Esophagus muscularis mucosa (tissue), 3 donors: ENCODE measurements at regions not wholly inside any gene's neighbourhood (a gene's known extent, or its start where the extent isn't known, plus 50 kb on each side); places are given as distances from the start of the nearest gene placed in this dataset.

Source experiments
- POLR2A ChIP-seq: fragments of 450-650 bp; IDR thresholded peaks from one replicate; pipeline ENCODE4 v1.6.1; 2017; ENCODE audit warnings: antibody characterized with exemption, moderate library complexity, mild to moderate bottlenecking, low read depth
- POLR2AphosphoS5 ChIP-seq, 2 donors: sonication (generic); formaldehyde crosslinking; IDR thresholded peaks; one replicate each; pipeline ENCODE4 v1.6.1; 2017; ENCODE audit warnings: antibody characterized with exemption in 2 of 2
- TF ChIP-seq, protein P1 (sequence below), 3 experiments: fragments of 200-600 bp in 2 of 3; fragments of 450-650 bp in 1 of 3; sonication (generic) in 2 of 3; IDR thresholded peaks; one replicate each; pipeline ENCODE4 v1.5.1; 2017 to 2019; ENCODE audit warnings: antibody characterized with exemption in 3 of 3, mild to moderate bottlenecking in 2 of 3, moderate library complexity in 1 of 3

DNA sequence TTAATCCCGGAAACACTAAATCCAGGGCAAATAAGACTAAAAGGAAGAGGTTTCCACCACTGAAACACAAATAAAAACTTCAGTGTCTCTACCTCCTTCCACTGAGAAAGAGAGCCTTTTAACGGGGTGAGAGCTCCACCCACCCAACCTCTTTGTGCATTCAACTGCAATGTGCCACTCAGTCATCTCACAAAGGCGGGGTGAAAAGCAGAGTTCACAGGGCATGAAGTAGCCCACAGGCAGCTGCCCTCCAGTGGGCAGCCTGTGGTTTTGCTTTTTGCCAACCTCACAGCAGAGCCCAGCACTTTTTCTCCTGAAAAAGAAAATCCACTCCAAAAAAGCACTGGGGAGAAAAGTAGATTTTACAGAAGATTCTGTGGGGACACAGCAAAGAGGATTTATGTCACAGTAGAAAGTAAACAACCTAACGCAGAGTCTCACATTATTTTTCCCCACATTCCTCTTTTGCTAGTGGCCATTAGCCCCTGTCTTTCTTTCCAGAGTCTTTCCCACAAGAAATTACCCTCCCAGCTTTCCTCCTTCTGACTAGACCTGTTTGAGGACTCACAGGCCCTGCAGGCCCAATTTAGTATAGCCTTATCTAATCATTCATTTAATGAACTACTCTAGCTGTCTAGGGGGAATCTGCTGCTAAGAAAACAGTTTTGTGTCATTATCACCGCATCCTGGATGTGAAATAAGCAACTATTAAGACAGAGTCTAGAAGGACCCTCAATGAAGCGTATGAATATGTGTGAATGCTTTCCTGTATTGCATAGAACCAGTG is 753.8 kb upstream of the FOXG1 start:
- TF ChIP-seq, protein P1, sequence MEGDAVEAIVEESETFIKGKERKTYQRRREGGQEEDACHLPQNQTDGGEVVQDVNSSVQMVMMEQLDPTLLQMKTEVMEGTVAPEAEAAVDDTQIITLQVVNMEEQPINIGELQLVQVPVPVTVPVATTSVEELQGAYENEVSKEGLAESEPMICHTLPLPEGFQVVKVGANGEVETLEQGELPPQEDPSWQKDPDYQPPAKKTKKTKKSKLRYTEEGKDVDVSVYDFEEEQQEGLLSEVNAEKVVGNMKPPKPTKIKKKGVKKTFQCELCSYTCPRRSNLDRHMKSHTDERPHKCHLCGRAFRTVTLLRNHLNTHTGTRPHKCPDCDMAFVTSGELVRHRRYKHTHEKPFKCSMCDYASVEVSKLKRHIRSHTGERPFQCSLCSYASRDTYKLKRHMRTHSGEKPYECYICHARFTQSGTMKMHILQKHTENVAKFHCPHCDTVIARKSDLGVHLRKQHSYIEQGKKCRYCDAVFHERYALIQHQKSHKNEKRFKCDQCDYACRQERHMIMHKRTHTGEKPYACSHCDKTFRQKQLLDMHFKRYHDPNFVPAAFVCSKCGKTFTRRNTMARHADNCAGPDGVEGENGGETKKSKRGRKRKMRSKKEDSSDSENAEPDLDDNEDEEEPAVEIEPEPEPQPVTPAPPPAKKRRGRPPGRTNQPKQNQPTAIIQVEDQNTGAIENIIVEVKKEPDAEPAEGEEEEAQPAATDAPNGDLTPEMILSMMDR (IDR thresholded peaks at IDR 0.05), result no peak
- TF ChIP-seq POLR2AphosphoS5 (IDR thresholded peaks at IDR 0.05), result no peak
- no peak for TF ChIP-seq POLR2A
